HuH-7 (cell line): ENCODE measurements at regions not wholly inside any gene's neighbourhood (a gene's known extent, or its start where the extent isn't known, plus 50 kb on each side); places are given as distances from the start of the nearest gene placed in this dataset.

Experiments used
- DNase-seq: peaks from one replicate; pipeline ENCODE4 v3.0.0; 2011; ENCODE audit warnings: low spot score

- DNase-seq = no peak
These were observed 53.4 kb downstream of the GAS1 start for GRCh38 chr9:86893811-86894490.

- no peak for DNase-seq
These were observed 54.7 kb downstream of the GAS1 start for GRCh38 chr9:86892576-86892975.

DNA sequence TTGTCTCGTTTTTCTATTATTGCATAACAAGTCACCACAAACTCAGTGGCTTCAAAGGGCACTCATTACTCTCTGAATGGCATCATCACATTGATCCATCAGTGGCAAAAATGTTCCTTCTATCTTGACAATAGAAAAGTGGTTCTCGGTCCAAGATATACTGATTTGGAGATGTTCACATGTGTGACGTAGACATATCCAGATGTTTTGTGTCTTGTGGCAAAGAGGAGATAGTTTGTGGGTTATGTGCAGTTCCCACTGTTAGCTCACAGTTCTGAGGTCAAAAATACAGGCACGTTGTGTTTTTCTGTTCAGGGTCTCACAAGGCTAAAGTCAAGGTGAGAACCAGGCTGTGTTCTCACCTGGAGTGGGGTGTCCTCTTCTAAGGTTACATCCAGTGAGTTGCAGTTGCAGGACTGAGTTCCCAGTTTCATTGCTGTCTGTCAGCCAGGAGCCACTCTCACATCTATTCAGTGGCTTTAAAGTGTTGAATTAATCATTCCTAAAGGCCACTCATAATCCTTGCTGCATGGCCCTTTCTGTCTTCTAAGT, 55.3 kb downstream of the GAS1 start:
- no peak for DNase-seq

GRCh38 chr9:86891091-86891490, 56.2 kb downstream of the GAS1 start:
- DNase-seq = no peak

DNA sequence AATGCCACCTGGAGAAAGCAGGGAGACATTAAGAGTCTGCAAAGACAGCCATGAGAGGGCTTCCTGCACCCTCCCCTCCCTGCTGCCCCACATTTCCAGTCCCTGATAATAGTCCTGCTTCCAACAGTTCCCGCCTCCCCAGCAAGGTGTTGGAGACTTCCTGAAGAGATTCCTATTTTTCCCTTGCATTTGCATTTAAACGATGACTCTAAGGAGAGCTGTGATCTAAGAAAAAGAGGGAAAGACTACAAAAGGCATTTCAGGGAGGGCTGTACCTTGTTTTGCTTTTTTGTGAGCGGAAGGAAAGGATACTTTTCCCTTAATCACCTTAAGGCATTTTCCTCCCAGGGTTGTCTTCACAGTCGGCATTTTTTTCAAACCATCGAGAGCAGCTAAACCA, 62.1 kb downstream of the GAS1 start:
- no peak for DNase-seq

DNA sequence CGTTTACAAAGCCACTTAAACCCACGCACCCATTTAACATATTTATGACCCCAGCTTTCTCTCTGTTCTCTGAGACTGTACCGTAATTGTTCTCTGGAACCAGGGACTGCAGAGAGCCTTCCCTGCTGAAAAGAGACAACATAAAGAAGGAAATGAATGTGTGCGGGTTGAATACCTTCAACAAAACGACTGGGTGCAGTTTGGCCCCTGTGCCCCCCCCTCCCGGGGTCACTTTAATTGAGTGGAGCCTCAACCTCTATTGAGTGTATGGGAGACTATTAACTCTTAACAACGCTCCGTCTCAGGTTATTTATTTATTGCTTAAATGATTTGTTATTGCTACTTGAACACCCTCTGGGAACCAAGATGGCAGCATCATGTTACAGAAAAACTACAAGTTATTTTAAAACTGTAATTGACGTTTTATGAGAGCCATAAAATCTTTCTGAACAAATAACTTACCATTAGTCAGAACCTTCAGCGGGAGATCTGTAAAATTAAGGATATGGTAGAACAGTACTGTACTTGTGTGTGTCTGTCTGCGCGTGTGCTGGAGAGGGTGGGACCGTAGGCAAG, 70.6 kb downstream of the GAS1 start:
- no peak for DNase-seq

GRCh38 chr9:86868616-86869015, 78.7 kb downstream of the GAS1 start:
- DNase-seq = no peak

DNA sequence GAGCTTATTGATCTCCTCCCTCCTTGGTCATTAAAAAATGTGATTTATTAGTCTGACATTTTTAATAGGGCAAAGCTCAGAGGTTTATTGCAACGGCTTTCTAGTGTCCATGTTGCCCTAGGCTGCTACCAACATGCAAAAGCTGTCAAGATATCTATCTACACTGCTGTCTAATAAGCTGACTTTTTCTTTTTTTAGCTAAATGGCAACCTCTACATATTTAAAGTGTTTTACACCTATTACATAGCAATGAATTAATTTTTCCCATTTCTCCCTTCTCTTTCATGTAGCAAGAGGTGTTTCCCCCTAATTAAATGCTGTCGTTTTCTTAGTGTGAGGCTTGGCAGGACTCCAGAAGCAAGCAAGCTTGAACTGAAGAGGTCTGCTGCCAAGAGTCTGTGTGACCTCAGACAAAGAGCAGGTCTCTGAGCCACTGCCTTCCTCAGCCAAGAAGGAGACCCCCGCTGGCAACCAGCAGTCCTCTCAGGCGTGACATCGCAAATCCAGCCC, 79.4 kb downstream of the GAS1 start:
- no peak for DNase-seq

GRCh38 chr9:86865952-86866351, 81.4 kb downstream of the GAS1 start:
- DNase-seq = no peak

GRCh38 chr9:86860006-86860405, 87.3 kb downstream of the GAS1 start:
- no peak for DNase-seq

GRCh38 chr9:86859056-86859455, 88.2 kb downstream of the GAS1 start:
- DNase-seq = no peak

- DNase-seq = no peak
These were observed 89.3 kb downstream of the GAS1 start for GRCh38 chr9:86858009-86858408.

DNA sequence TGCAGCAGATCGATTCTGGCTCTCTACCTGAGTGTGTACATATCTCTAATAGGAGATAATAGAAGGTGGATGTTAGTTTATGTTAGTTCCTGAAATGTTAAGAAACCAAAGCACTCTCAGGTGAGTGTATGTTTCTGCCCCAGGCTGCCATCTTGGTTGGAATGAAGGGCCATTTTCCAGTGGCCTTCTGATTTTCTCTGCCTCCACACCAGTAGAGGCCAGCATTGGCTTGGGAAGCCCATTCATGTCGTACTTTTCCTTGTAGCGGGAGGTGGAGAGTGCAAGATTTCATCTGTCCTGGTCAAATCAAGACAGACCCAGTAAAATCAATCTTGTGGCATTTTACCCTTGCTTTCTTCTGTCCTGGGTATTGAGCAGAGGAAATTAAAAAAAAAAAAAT, 91.0 kb downstream of the GAS1 start:
- no peak for DNase-seq

- peak; percentile 32 for DNase-seq
These were observed 92.3 kb downstream of the GAS1 start for GRCh38 chr9:86854898-86855523.

DNA sequence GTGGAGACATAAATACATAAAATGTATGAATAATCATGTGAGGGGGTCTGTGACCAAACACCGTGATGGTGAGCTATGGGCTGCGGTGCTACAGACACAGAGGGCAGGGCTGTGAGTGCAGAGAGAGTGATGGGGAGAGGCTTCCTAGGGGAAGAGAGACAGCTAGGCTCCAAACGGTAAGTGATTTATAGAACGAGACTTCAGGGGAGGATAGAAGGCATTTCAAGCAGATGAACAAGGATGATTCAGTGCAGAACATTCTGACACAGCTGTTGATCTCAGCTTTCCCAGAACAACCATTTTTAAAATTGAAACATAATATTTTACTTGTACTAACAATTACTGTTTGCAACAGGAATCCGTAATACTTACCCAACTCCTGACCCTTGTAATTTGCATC, 100.7 kb downstream of the GAS1 start:
- DNase-seq = no peak

- DNase-seq = no peak
These were observed 104.1 kb downstream of the GAS1 start for GRCh38 chr9:86843206-86843605.

GRCh38 chr9:86842573-86842972, 104.7 kb downstream of the GAS1 start:
- DNase-seq = no peak

DNA sequence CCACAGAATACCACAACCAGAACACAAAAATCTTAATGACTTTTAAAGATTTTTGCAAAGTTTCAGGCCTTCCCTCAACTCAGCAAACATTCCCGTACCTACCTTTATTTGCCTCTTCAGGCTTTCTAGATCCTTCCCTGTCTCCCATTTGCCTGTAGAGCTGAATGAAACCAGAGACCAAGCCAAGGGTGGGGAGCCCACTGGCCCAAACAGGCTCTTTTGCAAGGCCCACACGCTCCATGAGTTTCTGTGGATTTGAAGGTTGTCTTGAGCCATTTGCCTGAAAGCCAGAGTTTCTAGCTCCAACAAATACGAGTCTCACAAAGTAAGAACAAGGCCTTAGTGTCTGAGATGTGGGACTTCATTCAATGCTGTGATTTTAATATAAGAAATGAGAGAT, 107.8 kb downstream of the GAS1 start:
- DNase-seq = no peak

DNA sequence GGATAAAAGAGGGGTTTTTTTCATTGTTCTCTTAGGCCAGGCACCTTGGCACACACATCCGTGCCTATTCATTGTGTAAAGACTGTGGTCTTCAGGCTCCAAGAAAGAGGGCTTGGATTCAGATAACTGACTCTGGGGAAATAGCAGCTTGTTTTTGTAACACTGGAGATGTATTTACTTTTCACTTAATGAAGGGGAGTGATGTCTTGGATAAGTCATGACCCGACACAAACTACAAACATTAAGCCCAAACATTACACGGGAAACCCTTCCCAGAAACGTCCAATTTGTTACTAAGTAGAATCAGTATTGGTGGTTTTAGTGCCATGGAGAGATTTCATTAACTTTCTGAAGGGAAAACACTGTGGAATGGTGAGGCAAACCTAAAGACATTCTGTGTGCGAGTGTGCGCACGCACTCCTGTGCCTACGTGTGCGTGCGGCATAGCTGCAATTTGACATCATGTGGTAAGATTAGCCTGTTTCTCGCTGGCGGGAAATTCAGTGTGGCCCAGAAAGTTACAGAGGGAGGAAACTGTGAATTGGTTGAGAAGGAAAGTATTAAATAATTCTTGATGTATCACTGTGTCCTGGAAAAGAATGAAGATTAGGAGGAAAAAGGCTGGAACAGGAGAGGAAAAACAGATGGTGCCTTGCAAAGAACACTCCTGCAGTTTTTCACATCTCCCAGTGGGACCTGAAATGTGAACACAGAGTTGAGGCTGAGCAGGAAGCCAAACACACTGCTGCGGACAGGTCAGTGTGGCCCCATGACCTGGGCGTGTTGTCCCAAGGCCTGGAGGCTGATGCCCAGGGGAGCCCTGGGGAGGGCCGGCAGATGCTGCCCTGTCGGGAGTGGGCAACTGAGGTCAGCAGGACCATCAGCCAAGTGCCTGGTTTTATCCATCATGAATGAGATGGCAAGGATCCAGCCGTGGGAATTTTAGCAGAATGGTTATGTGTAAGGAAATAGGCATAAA, 108.5 kb downstream of the GAS1 start:
- no peak for DNase-seq

- DNase-seq = no peak
These were observed 110.0 kb downstream of the GAS1 start for GRCh38 chr9:86837345-86837744.

DNA sequence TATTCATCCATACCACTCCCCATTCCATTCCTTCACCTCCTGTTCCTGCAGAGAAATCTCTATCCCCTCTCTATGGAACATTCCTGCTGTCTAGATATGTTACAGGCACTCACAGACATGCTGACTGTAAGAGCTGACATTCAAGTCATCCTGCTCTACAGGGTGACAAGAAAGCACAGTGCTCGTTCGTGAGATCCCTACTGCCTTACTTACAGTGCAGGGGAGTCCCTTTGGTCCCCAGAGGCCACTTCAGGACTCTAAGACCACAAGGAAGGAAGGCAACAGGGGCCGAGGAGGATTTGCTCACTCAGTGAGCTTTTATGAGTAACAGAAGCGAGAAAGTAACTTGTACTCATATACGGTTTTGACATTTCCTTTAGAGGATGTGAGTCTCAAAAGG, 110.5 kb downstream of the GAS1 start:
- DNase-seq = no peak

DNA sequence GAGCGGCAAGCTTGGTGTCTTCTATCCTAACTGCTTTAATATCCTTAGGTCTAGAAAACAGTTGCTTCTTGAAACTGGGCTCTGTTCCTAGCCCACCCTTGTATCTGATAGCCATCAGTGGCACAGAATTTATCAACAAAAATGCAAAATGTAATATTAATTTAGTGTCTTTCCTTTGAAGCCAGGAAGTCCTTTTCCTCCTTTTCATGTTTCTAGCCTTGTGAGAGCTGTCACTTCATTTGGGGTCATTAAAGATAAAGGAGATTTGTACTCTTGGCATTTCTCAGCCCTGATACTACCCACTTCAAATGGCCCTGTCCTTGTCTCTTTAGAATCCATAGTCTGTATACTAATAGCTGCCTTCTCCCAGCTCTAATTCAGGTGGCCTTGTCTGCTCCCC, 111.0 kb downstream of the GAS1 start:
- no peak for DNase-seq
